AG09309 (cell line): ENCODE measurements at regions not wholly inside any gene's neighbourhood (a gene's known extent, or its start where the extent isn't known, plus 50 kb on each side); places are given as distances from the start of the nearest gene placed in this dataset.

Source experiments
- DNase-seq: peaks from one replicate; pipeline ENCODE4 v3.0.0-alpha.2; 2010; ENCODE audit warnings: low read depth
- H3K4me3 ChIP-seq: 2 replicates; pipeline ENCODE4 v1.5.1; 2011; ENCODE audit warnings: mild to moderate bottlenecking, low read depth, low read length, moderate library complexity; ENCODE audit not compliant: control insufficient read depth
- CTCF ChIP-seq: IDR thresholded peaks from 2 replicates; pipeline ENCODE4 v1.5.1; 2011; ENCODE audit warnings: mild to moderate bottlenecking, low read depth, low read length, inconsistent platforms; ENCODE audit not compliant: insufficient read depth, control insufficient read depth; ENCODE audit errors: missing control alignments

GRCh38 chr18:65464361-65464760 lies 286.5 kb upstream of the CDH7 start:
- DNase-seq, result no peak
- no peak for TF ChIP-seq CTCF
- no peak overlapping the region for H3K4me3 ChIP-seq

GRCh38 chr18:65459741-65460140 lies 291.1 kb upstream of the CDH7 start:
- no peak for DNase-seq
- TF ChIP-seq CTCF, result no peak
- no peak overlapping the region for H3K4me3 ChIP-seq

DNA sequence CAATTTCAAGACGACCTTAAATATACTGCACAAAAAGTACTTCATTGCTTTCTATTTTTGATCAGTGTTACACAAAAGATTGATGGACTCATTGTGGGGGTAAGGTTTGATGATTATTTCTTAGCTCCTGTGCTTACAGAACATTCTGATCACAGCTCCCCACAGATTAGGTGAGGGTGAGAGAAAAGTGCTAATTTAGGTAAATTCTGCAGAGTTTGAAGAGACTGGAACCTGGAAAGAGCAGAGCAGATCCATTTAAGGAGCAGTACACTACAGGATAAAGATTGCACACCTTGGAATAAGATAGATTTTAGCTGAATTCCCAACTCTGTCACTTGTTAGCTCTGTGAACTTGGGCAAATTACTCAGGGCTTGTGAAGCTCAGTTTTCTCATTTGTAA lies 291.9 kb upstream of the CDH7 start:
- no peak for TF ChIP-seq CTCF
- DNase-seq, result no peak
- no peak overlapping the region for H3K4me3 ChIP-seq

DNA sequence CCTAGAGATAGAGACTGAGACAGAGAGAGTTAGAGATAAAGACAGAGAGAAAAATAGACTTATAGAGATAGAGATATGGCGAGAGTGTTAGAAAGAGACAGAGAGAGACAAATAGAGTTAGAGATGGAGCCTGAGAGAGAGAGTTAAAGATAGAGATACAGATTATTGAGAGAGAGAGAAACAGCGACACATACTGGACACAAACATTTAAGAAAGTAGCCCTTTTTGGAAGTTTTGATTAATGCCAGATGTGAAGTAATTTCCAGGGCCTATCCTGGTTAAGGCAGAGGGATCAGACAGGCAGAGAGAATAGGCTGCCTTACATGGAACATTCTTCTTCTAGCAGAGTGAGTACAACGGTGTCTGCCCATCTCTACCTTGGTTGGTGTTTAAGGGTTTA lies 311.6 kb upstream of the CDH7 start:
- DNase-seq, result no peak
- no peak for TF ChIP-seq CTCF
- no peak overlapping the region for H3K4me3 ChIP-seq

DNA sequence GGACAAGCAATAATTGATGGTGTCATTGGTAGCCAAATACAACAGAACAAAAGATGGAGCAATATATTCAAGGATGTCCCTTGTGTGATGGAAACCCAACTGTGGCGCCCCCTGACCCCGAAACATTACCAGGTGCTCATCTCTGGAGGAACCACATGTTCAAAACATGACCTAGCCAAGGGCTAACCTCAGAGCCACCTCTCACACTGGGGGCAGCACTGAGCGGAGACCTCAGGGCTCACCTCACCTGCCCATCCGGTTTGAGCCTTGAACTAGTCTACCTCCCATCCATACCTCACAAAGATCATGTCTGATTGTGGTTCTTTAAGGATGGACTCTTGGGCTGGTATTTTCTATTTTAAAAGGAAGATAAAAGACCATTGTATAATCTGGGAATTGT lies 314.4 kb upstream of the CDH7 start:
- TF ChIP-seq CTCF, result no peak
- no peak for DNase-seq
- no peak overlapping the region for H3K4me3 ChIP-seq

GRCh38 chr18:65435534-65435933 lies 315.3 kb upstream of the CDH7 start:
- DNase-seq, result no peak
- no peak for TF ChIP-seq CTCF
- no peak overlapping the region for H3K4me3 ChIP-seq

- TF ChIP-seq CTCF, result no peak
- DNase-seq, result no peak
- H3K4me3 ChIP-seq, result no peak overlapping the region
Measured at GRCh38 chr18:65429601-65430000, 321.2 kb upstream of the CDH7 start.
